B cell (primary cell): ENCODE measurements at regions not wholly inside any gene's neighbourhood (a gene's known extent, or its start where the extent isn't known, plus 50 kb on each side); places are given as distances from the start of the nearest gene placed in this dataset.

Source experiments
- ATAC-seq: fragments of 200-7000 bp; cut with Tn5 transposase; one replicate; pipeline ENCODE4 v1.10.0; 2021; ENCODE audit warnings: low read depth, mild to moderate bottlenecking, moderate number of reproducible peaks, moderate library complexity
- CTCF ChIA-PET: fragments of 350-600 bp; sonication (Branson Sonifier 250); formaldehyde crosslinking; loops from one replicate; lab custom pipeline; 2021; ENCODE audit warnings: antibody characterized with exemption, inconsistent platforms; lab: Charles Lee
- POLR2A ChIA-PET: fragments of 350-600 bp; sonication (Branson Sonifier 250); formaldehyde crosslinking; loops from one replicate; lab custom pipeline; 2021; ENCODE audit warnings: antibody characterized with exemption; lab: Charles Lee
- DNase-seq: peaks from one replicate; pipeline ENCODE4 v3.0.0; 2013
- H2AFZ ChIP-seq: 2 replicates; pipeline ENCODE4 v1.6.1; 2012; ENCODE audit warnings: mild to moderate bottlenecking, low read depth, low read length; ENCODE audit not compliant: insufficient read depth, poor library complexity, severe bottlenecking
- H3K27ac ChIP-seq, 2 donors: 1 replicate in 1 of 2; 2 replicates in 1 of 2; pipeline ENCODE4 v1.5.1; 2012 to 2013; ENCODE audit warnings: low read length in 2 of 2, mild to moderate bottlenecking in 2 of 2, moderate library complexity in 1 of 2
- H3K27me3 ChIP-seq, 4 experiments: fragments of 200-600 bp in 1 of 4; sonication (generic) in 1 of 4; replicated peaks in 1 of 4; 1 replicate in 2 of 4; 2 replicates in 2 of 4; pipeline versions ENCODE4 v1.6.1 to v1.7.0; 2013 to 2016; ENCODE audit warnings: low read length in 3 of 4, mild to moderate bottlenecking in 2 of 4, mixed read lengths in 1 of 4, moderate library complexity in 1 of 4; ENCODE audit not compliant: insufficient read depth in 4 of 4, control insufficient read depth in 3 of 4; ENCODE audit errors: control extremely low read depth in 1 of 4
- H3K36me3 ChIP-seq, 2 experiments: replicated peaks in 1 of 2; 1 replicate in 1 of 2; 2 replicates in 1 of 2; pipeline versions ENCODE4 v1.6.1 to v1.7.1; 2013; ENCODE audit warnings: low read length in 1 of 2; ENCODE audit not compliant: insufficient read depth in 2 of 2, control insufficient read depth in 1 of 2; ENCODE audit errors: control extremely low read depth in 1 of 2, extremely low read depth in 1 of 2
- H3K4me1 ChIP-seq, 2 donors: fragments of 200-600 bp in 1 of 2; sonication (generic) in 1 of 2; 1 replicate in 1 of 2; 2 replicates in 1 of 2; pipeline versions ENCODE4 v1.5.1 to v1.6.1; 2013 to 2017; ENCODE audit warnings: low read length in 2 of 2; ENCODE audit not compliant: control insufficient read depth in 2 of 2, insufficient read depth in 2 of 2
- H3K4me2 ChIP-seq: replicated peaks from 2 replicates; pipeline ENCODE3; 2012; ENCODE audit warnings: mild to moderate bottlenecking, low read depth, low read length; ENCODE audit not compliant: poor library complexity, severe bottlenecking
- H3K4me3 ChIP-seq, 5 experiments: fragments of 200-600 bp in 1 of 5; sonication (generic) in 1 of 5; 1 replicate in 3 of 5; 2 replicates in 2 of 5; pipeline versions ENCODE4 v1.5.1 to v1.7.0; 2011 to 2016; ENCODE audit warnings: low read length in 4 of 5, mild to moderate bottlenecking in 4 of 5, low read depth in 2 of 5, control low read depth in 1 of 5, moderate library complexity in 1 of 5; ENCODE audit not compliant: insufficient read depth in 1 of 5; ENCODE audit errors: control extremely low read depth in 1 of 5, extremely low read depth in 1 of 5
- H3K79me2 ChIP-seq: fragments of 200-600 bp; sonication (generic); one replicate; pipeline ENCODE4 v1.6.0; 2016; ENCODE audit warnings: low read length; ENCODE audit not compliant: control insufficient read depth, insufficient read depth
- H3K9ac ChIP-seq: fragments of 200-600 bp; sonication (generic); 2 replicates; pipeline ENCODE4 v1.6.1; 2017; ENCODE audit warnings: mild to moderate bottlenecking, low read length, moderate library complexity
- H3K9me3 ChIP-seq, 3 donors: one replicate each; pipeline versions ENCODE4 v1.6.1 to v1.7.1; 2013; ENCODE audit warnings: low read length in 2 of 3; ENCODE audit not compliant: control insufficient read depth in 2 of 3, insufficient read depth in 1 of 3; ENCODE audit errors: control extremely low read depth in 1 of 3
- H4K20me1 ChIP-seq: 2 replicates; pipeline ENCODE4 v1.6.0; 2012; ENCODE audit warnings: mild to moderate bottlenecking, low read length; ENCODE audit not compliant: insufficient read depth, control insufficient read depth, poor library complexity, severe bottlenecking
- H3K27ac Mint-ChIP-seq: one replicate; pipeline ENCODE4 v1.8.0; 2021; ENCODE audit warnings: mixed read lengths
- H3K27me3 Mint-ChIP-seq: one replicate; pipeline ENCODE4 v1.8.0; 2021; ENCODE audit warnings: mixed read lengths
- H3K4me1 Mint-ChIP-seq: one replicate; pipeline ENCODE4 v1.8.0; 2021; ENCODE audit warnings: mixed read lengths
- H3K4me3 Mint-ChIP-seq: one replicate; pipeline ENCODE4 v1.8.0; 2021; ENCODE audit warnings: mixed read lengths
- H3K9me3 Mint-ChIP-seq: one replicate; pipeline ENCODE4 v1.8.0; 2022; ENCODE audit warnings: mixed read lengths; ENCODE audit not compliant: insufficient read depth
- CTCF ChIP-seq: fragments of 200-600 bp; IDR thresholded peaks from one replicate; pipeline ENCODE4 v1.8.0; 2022; ENCODE audit warnings: antibody characterized with exemption, mild to moderate bottlenecking
- EZH2 ChIP-seq: IDR thresholded peaks from 2 replicates; pipeline ENCODE4 v1.6.1; 2012; ENCODE audit warnings: borderline replicate concordance, low read depth, mild to moderate bottlenecking, moderate library complexity, low read length; ENCODE audit not compliant: insufficient read depth, poor library complexity, severe bottlenecking
- WGBS: methylation state at CpG from one replicate; pipeline ENCODE4 v1.1.5; 2013; ENCODE audit warnings: missing lambda C conversion rate; ENCODE audit not compliant: insufficient coverage; 5-methylcytosine and 5-hydroxymethylcytosine counted together
- intact Hi-C: fragments of 100-400 bp; cut with micrococcal nuclease; formaldehyde crosslinking; loops from one replicate; pipeline ENCODE4 v1.10.0; 2022

- no peak for ATAC-seq
- Mint-ChIP-seq H3K4me3 (no peak overlapping the region), H3K27ac (no peak overlapping the region), H3K4me1 (no peaks in the 10 kb centered on the region), H3K27me3 (no peaks in the 10 kb centered on the region), H3K9me3 (no peaks in the 10 kb centered on the region)
- Histone ChIP-seq H3K27me3 (no peaks in the 10 kb centered on the region), H3K79me2 (no peaks in the 10 kb centered on the region), H3K36me3 (no peaks in the 10 kb centered on the region), H3K27ac (no peak overlapping the region), H3K4me2 (no peak overlapping the region), H3K9ac (no peak overlapping the region), H3K9me3 (no peaks in the 10 kb centered on the region), H2AFZ (no peak overlapping the region), H3K4me3 (no peak overlapping the region), H3K4me1 (no peaks in the 10 kb centered on the region), H4K20me1 (no peaks in the 10 kb centered on the region)
- no peak for TF ChIP-seq CTCF
- no peak for DNase-seq
- intact Hi-C loops: no loop called here
- POLR2A ChIA-PET: no interaction called here
- CTCF ChIA-PET: no interaction called here
Measured at GRCh38 chr9:118273048-118273447, 568.8 kb downstream of the TLR4 start.

- no peaks in the 10 kb centered on the region for H4K20me1 ChIP-seq
- CTCF ChIA-PET: no interaction called here
- H3K36me3 ChIP-seq: no peaks in the 10 kb centered on the region
- H2AFZ ChIP-seq: no peak overlapping the region
- no peak overlapping the region for H3K4me3 Mint-ChIP-seq
- no peak overlapping the region for H3K4me2 ChIP-seq
- no peaks in the 10 kb centered on the region for H3K27me3 Mint-ChIP-seq
- intact Hi-C loops: no loop called here
- no peak for TF ChIP-seq EZH2
- no peak for TF ChIP-seq CTCF
- 85% methylated on average over 5 of the region's 6 CpGs for WGBS
- ATAC-seq (no peak), DNase-seq (no peak)
- H3K9me3 ChIP-seq: no peaks in the 10 kb centered on the region
- H3K27me3 ChIP-seq: no peaks in the 10 kb centered on the region
- H3K4me1 ChIP-seq: no peaks in the 10 kb centered on the region
- H3K27ac Mint-ChIP-seq: no peak overlapping the region
- POLR2A ChIA-PET: no interaction called here
- no peaks in the 10 kb centered on the region for H3K79me2 ChIP-seq
- no peak overlapping the region for H3K9ac ChIP-seq
- no peaks in the 10 kb centered on the region for H3K4me1 Mint-ChIP-seq
- H3K9me3 Mint-ChIP-seq: no peaks in the 10 kb centered on the region
- H3K27ac ChIP-seq: no peak overlapping the region
- no peak overlapping the region for H3K4me3 ChIP-seq
Measured at GRCh38 chr9:118276784-118277183, 572.6 kb downstream of the TLR4 start.
